ENCODE measurements at regions not wholly inside any gene's neighbourhood (a gene's known extent, or its start where the extent isn't known, plus 50 kb on each side); places are given as distances from the start of the nearest gene placed in this dataset.
"Not testable (repeated sequence)": the region's sequence is repeated elsewhere in the genome, so short reads cannot be mapped to it uniquely, and the experiment has no call there.

DNA sequence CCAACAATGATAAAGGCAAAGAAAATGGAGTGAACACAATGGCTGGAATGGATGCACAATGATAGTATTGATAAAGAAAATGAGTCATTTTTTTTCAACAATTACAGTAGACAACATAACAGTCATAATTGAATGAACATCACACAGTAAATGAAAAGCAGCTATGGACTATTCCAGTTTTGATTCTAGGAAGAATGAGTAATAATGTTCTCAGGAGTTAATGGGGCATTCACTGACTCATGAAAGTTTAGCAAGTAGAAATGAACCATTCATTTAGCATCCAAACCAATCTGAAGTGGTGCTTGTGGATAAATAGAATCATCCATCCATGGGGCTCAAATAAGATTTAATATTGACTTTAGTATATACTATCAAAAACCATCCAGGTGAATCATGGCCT lies 1029.5 kb upstream of the GJE1 start:
- no peak for DNase-seq (ENCODE audit: low read depth, low spot score)

DNA sequence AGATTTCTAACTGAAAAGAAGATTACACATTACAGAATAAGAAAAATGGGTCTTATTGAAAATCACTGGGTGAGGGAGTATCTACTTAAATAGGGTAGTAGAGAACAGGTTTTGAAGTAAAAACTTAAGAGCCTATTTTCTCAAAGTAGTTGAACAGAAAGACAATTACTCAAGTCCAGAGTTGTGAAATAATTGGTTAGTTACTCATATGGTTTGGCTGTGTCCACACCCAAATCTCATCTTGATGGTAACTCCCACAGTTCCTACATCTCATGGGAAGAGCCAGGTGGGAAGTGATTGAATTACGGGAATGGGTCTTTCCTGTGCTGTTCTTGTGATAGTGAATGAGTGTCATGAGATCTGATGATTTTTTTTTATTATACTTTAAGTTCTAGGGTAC lies 1035.3 kb upstream of the GJE1 start:
- DNase-seq (ENCODE audit: low read depth, low spot score) = no peak

DNA sequence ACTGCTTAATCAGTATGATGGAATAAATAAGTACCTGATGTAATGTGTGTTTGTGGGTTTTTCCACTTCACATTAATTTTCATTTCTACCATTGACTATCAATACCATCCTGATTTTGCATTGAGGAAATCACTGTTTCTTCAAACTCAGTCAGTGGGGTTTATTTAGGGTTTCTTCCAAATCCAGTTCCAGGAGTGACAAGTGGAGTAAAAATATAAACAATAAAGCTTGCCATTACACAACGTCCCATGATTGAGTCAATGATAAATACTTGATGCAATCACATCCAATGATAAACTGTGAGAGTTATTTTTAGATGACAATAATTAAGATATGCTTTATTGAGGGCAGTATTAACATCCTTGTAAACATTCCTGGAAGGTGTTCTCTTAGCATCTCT lies 1037.4 kb upstream of the GJE1 start:
- no peak for DNase-seq (ENCODE audit: low read depth, low spot score)

DNA sequence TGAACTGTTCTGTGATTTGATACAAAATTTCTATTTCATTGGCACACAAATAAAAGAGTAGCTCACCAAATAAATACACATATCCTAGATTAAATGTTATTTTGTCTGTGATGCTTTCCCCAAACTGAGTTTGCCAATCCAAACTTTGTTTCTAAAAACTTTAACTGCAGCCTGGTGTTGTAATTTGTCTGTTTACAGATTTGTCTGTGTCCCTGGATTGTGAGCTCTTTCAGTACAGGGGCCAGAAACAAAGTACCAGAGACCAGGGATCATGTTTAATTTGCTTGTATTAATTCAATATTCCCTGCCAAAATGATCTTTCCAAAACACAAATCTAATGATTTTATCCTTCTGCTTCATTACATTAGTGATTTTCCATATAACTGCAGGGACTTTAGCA lies 1044.6 kb upstream of the GJE1 start:
- DNase-seq (ENCODE audit: low read depth, low spot score) = no peak

DNA sequence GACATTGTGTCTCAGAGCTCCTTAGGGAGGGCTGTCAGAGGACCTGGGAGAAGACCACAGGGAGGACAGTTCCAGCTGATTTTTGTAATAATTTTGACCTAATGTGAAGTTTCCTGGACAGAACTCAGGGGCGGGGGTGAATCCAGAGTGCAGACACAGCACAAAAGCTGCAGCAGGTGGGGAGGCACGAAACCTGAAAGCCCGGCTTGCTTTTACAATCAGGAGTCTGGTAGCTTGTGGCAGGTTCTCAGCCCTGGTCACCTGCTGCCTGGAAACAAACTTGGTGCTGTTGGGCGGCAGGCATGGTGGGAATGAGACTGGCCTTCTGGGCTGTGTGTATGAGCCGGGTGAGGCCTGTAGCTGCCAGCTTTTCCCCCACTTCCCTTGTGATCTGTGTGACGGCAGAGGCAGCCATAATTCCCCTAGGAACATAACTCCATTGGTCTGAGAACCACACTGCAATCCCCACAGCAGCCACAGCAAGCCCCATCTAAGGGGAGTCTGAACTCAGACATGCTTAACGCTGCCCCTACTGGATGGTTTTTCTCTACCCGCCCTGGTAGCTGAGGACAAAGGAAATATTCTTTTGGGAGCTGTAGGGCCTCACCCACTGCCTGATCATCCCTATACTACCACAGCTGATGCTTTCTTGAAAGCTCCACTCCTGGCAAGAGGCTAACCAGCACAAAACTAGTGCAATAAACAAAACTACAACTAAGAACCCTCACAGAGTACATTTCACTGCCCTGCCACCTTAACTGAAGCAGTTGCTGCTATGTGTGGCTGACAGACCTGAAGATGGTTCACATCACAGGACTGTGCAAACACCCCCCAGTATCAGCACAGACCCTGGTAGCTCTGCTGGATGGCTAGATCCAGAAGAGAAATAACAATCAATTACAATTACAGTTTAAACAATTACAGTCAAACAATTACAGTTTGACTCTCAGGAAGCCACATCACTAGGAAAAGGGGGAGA lies 1055.1 kb upstream of the GJE1 start:
- DNase-seq (ENCODE audit: low read depth, low spot score) = no peak

DNA sequence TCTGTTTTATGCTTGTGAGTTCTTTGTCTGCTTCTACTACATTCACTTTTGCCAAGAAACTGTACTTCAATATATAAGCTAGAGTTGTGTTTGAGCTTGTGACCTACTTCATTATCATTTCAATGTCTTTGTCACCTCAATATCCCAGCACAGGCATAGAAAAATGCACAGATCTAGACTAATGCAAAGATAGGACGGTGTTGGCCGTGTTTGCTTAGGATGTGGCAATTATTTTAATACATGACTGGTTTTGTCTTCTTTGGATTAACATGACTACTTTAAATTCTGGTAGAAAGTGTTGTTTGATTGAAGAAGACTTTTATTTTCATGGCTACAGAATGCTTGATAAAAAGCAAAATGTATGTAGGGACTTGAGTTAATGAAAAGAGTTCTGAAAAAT lies 1075.0 kb upstream of the GJE1 start:
- no peak for DNase-seq (ENCODE audit: low read depth, low spot score)

DNA sequence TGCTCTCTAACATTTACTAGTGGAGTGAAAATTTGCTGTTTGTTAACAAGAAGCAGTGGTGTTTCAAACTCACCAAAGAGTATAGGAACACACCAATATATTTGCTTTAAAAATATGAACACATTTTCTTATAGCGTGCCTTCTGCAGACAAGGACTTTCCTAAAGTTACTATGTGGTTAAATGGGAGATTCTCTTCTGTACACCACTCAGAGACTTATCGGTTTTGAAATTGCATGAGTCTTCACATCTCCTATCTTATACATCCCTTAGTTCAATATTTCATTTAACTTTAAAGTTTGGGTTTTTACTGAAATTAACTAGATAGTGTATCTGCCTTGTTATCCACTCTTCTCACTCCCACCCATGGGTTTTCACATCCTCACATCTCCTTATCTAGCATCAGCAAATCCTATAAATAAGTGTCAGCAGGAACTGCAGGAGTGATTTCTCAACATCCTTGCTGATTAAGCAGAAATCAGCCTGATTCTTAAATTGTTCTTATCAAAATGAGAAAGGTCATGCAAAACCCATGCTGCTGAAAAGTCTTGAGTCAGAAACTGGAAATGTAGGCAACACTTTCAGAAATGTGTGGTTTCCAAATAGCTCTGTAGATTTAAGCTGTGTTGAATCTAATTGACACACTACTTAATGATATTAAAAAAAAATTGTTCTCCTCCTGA lies 1075.6 kb upstream of the GJE1 start:
- DNase-seq (ENCODE audit: low read depth, low spot score) = no peak

DNA sequence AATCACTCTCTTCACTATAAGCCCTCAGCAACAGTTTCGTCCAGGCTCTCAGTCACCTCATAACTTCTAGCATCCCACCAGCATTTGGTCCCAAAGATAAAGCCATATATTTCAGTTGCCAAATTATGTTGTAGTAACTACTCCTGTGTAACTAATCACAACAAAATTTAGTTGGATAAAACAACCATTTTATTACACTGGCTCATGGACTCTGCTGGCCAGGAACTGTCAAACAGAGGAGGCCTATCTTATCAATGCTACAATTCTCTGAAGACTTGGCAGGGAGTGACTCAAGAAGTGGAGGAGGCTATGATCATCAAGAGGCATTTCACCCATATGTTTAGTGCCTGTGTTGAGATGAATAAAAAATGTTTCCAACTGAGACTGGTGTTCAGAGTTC lies 1082.3 kb upstream of the GJE1 start:
- no peak for DNase-seq (ENCODE audit: low read depth, low spot score)

DNA sequence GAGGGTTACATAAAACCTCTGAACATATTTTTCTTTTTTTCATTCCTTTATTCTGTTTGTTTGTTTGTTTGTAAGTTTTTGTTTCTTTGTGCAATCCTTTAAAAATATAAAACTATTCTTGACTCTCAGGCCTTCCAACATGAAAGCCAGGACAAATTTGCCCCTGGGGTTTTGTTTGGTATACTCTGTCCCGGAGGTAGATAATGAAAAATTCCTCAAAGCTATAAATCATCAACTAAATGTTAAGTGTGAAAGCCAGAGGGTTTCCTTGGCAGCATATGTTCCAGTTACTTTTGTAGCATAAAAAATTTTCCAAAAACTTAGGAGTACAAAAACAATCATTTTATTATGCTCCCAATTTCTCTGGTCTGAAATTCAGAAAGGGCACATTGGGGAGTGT lies 1084.3 kb upstream of the GJE1 start:
- DNase-seq (ENCODE audit: low read depth, low spot score) = no peak

DNA sequence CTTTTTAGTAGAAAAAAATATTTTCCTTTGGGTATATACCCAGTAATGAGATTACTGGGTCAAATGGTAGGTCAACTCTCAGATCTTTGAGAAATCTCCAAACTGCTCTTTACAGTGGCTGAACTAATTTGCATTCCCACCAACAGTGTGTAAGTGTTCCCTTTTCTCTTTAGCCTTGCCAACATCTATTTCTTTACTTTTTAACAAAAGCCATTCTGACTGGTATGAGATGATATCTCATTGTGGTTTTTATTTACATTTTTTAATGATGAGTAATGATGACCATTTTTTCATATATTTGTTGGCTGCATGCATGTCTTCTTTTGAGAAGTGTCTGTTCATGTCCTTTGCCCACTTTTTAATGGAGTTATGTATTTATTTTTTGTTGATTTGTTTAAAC lies 1086.2 kb upstream of the GJE1 start:
- DNase-seq (ENCODE audit: low read depth, low spot score) = not testable (repeated sequence)

DNA sequence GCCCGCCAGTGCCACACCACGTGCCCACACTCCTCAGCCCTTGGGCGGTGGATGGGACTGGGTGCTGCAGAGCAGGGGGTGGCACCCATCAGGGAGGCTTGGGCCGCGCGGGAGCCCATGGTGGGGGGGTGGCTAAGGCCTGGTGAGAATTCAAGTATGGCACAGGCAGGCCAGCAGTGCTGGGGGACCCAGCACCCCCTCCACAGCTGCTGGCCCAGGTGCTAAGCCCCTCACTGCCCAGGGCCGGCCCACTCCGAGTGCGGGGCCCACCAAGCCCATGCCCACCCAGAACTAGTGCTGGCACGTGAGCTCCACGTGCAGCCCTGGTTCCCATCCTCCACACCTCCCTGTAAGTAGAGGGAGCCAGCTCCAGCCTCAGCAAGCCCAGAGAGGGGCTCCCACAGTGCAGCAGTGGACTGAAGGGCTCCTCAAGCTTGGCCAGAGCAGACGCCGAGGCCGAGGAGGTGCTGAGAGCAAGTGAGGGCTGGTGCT lies 1091.1 kb upstream of the GJE1 start:
- DNase-seq (ENCODE audit: low read depth, low spot score) = no peak

DNA sequence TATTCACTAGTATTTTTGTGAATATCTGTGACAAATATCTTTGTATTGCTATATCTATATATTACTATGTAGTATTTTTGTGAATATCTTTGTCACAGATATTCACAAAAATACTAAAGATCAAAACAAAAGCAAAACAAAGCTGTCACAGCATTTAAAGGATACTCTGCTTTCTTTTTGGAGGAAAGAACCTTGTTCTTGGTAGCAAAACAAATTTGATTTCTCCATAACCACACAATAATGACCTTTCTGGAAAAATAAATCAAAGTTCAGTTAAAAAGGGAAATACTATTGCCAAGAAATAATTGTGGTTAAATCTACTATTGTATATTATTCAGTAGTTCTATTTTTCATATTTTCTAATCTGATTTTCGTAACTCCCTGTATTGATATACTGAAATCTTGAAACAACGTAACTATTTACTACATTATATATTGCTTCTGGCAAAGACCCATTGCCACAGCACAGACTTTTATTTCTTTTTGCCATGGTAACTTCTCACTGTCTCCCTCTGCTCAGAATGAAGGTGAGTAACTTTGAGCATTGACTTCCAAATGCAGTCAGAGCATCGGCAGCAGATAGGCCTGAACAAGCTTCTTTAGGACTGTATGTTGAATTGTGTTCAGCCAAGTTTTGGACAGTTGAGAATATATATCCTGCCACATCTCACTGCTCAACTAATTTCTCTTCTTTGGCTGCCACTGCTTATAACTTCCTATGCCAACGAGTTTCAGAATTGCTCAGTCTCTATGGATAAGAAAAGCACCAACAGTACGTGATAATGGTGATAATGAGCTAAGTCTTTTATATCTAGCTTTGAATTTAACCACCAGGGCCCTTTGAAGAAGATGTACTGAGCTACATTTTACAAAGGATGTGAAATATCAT lies 1097.2 kb upstream of the GJE1 start:
- DNase-seq (ENCODE audit: low read depth, low spot score) = no peak

DNA sequence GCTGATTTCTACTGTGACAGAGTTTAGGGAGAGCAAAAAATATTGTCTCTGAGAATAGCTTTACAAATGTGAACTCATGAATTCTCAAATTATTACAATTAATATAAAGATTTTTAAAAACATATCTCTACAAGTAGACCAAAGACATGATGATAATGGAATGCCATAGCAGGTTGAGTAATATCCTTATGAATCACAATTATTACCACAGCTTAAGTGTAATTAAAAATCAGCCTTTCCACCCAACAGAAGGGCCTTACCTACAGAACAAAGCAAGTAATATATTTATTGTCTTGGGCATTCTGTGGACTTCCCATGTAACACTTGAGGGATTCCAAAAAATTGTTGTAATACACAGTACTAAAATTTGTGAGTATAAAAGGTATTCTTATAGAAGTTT lies 1099.6 kb upstream of the GJE1 start:
- DNase-seq (ENCODE audit: low read depth, low spot score) = no peak

DNA sequence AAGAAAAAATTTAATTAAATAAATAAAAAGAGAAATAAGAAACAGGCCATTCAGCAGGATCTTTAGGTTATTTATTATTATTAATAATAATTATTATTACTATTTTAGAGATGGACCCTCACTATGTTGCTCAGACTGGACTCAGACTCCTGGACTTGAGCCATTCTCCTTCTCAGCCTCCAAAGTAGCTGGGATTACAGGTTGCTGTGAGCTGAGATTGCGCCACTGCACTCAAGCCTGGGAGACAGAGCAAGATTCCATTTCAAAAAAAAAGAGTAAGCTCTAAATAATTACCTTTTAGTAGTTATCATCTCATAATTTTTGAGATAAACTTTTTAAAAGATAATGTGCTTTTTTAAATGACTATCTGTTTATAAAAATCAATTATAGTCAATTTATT lies 1102.8 kb upstream of the GJE1 start:
- no peak for DNase-seq (ENCODE audit: low read depth, low spot score)

DNA sequence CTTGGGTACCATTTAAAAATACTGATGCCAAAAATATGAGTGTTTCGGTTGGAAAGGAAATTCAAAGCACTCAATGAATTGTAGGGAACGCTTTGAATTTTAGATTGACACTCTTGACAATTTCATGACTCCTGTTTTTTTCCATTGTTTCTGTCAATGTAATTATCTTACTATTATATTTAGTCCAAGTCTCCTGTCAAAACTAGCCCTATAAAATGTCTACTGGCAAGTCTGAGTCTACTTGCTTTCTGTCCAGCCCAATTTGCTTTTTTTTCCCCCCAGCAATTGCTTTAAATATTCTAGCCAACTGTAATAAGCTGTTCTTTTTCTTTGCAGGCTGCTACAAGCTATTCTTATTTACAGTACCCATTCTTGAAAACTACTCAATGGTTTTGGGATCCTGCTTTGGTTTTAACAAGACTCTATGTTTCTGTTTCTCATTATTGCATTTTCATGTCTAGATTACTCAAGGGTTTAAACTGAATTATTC lies 1103.9 kb upstream of the GJE1 start:
- no peak for DNase-seq (ENCODE audit: low read depth, low spot score)

DNA sequence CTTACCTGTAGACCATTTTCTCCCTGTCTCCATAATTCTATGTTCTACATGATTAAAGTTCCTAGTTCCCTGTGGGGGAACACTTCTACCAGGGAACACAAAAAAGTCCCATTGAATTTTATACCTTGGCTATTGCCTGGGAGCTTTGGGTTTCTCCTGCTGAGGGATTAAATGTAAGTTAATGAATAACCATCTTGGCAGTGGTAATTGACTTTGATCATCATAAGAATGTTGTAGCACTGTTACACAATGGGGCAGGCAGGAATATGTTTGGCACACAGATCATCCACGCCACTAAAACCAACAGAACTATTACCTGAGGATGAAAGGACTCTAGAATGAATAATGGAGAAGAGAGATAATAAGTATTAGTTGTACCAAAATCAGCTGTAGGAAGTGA lies 1106.2 kb upstream of the GJE1 start:
- no peak for DNase-seq (ENCODE audit: low read depth, low spot score)

DNA sequence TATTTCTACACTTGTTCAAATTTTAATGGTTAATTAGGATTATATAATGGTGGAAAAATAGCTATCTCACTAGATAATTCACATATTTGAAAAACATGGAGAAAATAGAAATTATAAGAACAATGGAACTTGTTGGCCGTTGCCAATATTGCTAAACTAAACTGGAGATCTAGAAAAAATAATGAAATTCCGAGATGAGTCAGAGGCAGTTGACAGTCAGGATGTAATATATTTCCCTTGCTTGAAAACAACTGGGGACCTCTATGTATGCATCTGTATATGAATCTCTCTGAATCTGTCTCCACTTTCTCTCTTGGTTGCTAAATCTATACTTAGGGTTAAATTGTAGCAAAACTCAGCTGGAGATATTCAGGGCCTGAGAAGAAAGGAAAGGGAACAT lies 1108.2 kb upstream of the GJE1 start:
- DNase-seq (ENCODE audit: low read depth, low spot score) = no peak

DNA sequence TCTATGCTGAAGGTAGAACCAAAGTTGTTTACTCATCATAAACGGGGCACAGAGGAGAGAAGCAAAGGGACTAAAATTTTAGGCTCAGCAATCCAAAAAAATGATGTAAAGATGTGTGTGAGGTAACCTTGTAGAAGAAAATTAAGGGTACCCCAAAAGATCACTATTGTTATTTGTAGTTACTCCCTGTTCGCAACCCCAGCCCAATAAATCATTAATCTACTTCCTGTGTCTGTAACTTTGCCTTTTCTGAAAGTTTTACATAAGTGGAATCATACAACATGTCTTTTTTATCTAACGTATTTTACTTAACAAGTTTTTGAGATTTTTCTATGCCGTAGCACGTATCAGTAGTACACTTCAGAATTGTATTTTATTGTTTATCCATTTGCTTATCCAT lies 1114.8 kb upstream of the GJE1 start:
- DNase-seq (ENCODE audit: low read depth, low spot score) = no peak

DNA sequence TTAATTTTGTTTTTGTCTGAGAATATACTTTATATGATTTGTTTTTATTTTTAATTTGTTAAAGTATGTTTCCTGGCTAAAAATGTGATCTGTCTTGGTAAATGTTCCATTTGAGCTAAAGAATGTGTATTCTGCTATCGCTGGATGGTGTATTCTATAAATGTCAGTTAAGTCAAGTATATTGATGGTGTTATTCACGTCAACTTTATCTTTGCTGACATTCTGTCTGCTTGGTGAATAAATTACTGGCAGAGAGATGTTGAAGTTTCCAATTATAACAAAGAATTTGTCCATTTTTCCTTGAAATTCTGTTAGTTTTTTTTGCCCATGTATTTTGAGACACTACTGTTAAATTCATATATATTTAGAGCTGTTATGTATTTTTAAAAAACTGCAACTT lies 1131.8 kb upstream of the GJE1 start:
- no peak for DNase-seq (ENCODE audit: low read depth, low spot score)

DNA sequence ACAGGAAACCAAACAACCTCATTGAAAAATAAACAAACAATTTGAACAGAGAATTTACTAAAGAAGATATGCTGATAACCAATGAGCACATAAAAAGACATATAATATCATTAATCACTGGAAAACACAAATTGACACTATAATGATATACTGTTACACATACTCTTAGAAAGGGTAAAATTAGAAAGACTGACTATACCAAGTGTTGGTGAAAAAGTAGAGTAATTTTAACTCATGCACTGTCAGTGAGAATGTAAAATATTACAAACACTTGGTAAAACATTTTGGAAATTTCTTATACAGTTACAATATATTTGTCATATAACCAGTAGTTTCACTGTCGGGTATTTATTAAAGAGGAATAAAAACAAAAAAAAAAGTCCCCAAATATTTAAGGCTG lies 1139.2 kb upstream of the GJE1 start:
- DNase-seq (ENCODE audit: low read depth, low spot score) = no peak

DNA sequence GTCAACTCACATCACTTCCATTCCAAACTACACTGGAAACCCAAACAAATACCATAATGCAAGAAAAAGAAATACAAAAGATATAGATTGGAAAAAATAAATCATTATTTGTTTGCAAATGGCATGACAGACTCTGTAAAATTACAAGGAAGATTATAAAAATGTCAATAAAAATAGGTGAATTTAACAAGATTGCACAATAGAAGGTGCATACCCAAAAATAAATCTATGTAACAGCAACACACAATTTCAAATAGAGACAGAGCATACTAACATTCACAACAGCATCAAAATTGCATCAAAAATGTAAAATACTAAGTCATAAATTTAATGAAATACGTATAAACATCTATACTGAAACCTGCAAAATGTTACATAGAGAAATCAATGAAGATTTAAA lies 1140.0 kb upstream of the GJE1 start:
- DNase-seq (ENCODE audit: low read depth, low spot score) = no peak

DNA sequence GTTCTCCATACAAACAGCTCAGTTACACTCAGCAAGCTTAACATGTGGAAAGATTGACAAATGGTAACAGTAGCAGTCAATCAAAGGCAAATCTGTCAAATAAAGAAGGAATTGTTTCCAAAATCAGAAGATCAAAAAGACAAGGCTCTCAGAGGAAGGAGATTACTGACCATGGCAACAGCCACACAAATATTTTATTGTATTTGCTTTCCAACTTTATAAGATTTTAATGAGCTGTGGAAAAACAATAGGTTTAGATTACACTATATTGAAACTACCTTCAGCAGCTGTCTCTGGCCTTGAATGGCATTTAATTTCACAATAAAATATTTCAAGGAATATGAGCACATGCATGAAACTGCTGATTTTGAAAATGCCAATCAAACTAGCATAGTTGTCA lies 1143.9 kb upstream of the GJE1 start:
- DNase-seq (ENCODE audit: low read depth, low spot score) = no peak

All from pulmonary artery endothelial cell (primary cell).